Endodermal cell (in vitro differentiated cells): ENCODE measurements at regions not wholly inside any gene's neighbourhood (a gene's known extent, or its start where the extent isn't known, plus 50 kb on each side); places are given as distances from the start of the nearest gene placed in this dataset.

Experiments used
- DNase-seq: peaks from one replicate; pipeline ENCODE4 v3.0.0-alpha.2; 2017
- H3K27ac ChIP-seq: 2 replicates; pipeline ENCODE4 v1.5.1; 2013; ENCODE audit warnings: mild to moderate bottlenecking, low read depth, low read length, moderate library complexity
- H3K27me3 ChIP-seq: 2 replicates; pipeline ENCODE4 v1.6.1; 2013; ENCODE audit warnings: mild to moderate bottlenecking, low read length, moderate library complexity; ENCODE audit not compliant: insufficient read depth, control insufficient read depth, poor library complexity, severe bottlenecking
- H3K36me3 ChIP-seq: 2 replicates; pipeline ENCODE4 v1.7.0; 2013; ENCODE audit warnings: mild to moderate bottlenecking, low read length, moderate library complexity; ENCODE audit not compliant: control insufficient read depth, insufficient read depth
- H3K4me1 ChIP-seq: one replicate; pipeline ENCODE4 v1.7.0; 2013; ENCODE audit warnings: low read length; ENCODE audit not compliant: control insufficient read depth, insufficient read depth
- H3K4me3 ChIP-seq: 2 replicates; pipeline ENCODE4 v1.5.1; 2013; ENCODE audit warnings: mild to moderate bottlenecking, low read length, moderate library complexity
- H3K9ac ChIP-seq: 2 replicates; pipeline ENCODE4 v1.6.1; 2013; ENCODE audit warnings: mild to moderate bottlenecking, low read length, moderate library complexity; ENCODE audit not compliant: poor library complexity, severe bottlenecking; ENCODE audit errors: extremely low read depth
- H3K9me3 ChIP-seq: 2 replicates; pipeline ENCODE4 v1.6.1; 2013; ENCODE audit warnings: mild to moderate bottlenecking, low read length, moderate library complexity; ENCODE audit not compliant: control insufficient read depth
- H3K27ac Mint-ChIP-seq: 2 replicates; pipeline ENCODE4 v1.8.0; 2020; ENCODE audit warnings: mixed read lengths
- H3K27me3 Mint-ChIP-seq: 2 replicates; pipeline ENCODE4 v1.8.0; 2021; ENCODE audit warnings: mild to moderate bottlenecking, mixed read lengths; ENCODE audit not compliant: insufficient read depth
- H3K36me3 Mint-ChIP-seq: 2 replicates; pipeline ENCODE4 v1.8.0; 2020; ENCODE audit warnings: low read depth, mixed read lengths
- H3K4me1 Mint-ChIP-seq: 2 replicates; pipeline ENCODE4 v1.8.0; 2020; ENCODE audit warnings: mixed read lengths
- H3K4me3 Mint-ChIP-seq: 2 replicates; pipeline ENCODE4 v1.8.0; 2020; ENCODE audit warnings: mild to moderate bottlenecking, moderate library complexity, mixed read lengths
- H3K9me3 Mint-ChIP-seq: 2 replicates; pipeline ENCODE4 v1.8.0; 2020; ENCODE audit warnings: mild to moderate bottlenecking, mixed read lengths
- CTCF ChIP-seq: fragments of 200-600 bp; sonication (generic); conservative IDR thresholded peaks from 2 replicates; pipeline ENCODE4 v1.5.0; 2021; ENCODE audit warnings: antibody characterized with exemption, mild to moderate bottlenecking
- WGBS, 2 experiments: methylation state at CpG; one replicate each; pipeline versions ENCODE4 v1.1.5 to v1.1.7; 2013; ENCODE audit warnings: missing lambda C conversion rate in 2 of 2, mixed read lengths in 1 of 2; ENCODE audit not compliant: insufficient coverage in 1 of 2, insufficient read length in 1 of 2; 5-methylcytosine and 5-hydroxymethylcytosine counted together

GRCh38 chr19:29399804-29400203 lies 126.0 kb upstream of the VSTM2B start:
- Histone ChIP-seq H3K36me3 (no peaks in the 10 kb centered on the region), H3K4me1 (no peaks in the 10 kb centered on the region), H3K4me3 (no peak overlapping the region), H3K27ac (no peak overlapping the region), H3K9ac (no peak overlapping the region), H3K9me3 (no peaks in the 10 kb centered on the region), H3K27me3 (no peaks in the 10 kb centered on the region)
- no peak overlapping the region for H3K4me3 Mint-ChIP-seq
- no peak overlapping the region for H3K27ac Mint-ChIP-seq
- no peak for DNase-seq
- WGBS, 2 experiments: 66 to 68% methylated on average over 8 of the region's 8 CpGs
- no peaks in the 10 kb centered on the region for H3K36me3 Mint-ChIP-seq
- no peak for TF ChIP-seq CTCF
- H3K4me1 Mint-ChIP-seq: peaks cover 13% of the 10 kb centered on the region
- no peaks in the 10 kb centered on the region for H3K9me3 Mint-ChIP-seq
- peaks cover 10% of the 10 kb centered on the region for H3K27me3 Mint-ChIP-seq

GRCh38 chr19:29400917-29401711 lies 124.7 kb upstream of the VSTM2B start:
- H3K4me3 ChIP-seq: no peak overlapping the region
- 88 to 96% methylated on average over 8 to 23 of the region's 23 CpGs for WGBS, 2 experiments
- no peak overlapping the region for H3K27ac Mint-ChIP-seq
- TF ChIP-seq CTCF: no peak
- H3K27ac ChIP-seq: no peak overlapping the region
- H3K9me3 Mint-ChIP-seq: no peaks in the 10 kb centered on the region
- no peaks in the 10 kb centered on the region for H3K36me3 ChIP-seq
- no peak overlapping the region for H3K4me3 Mint-ChIP-seq
- H3K9ac ChIP-seq: no peak overlapping the region
- peaks cover 13% of the 10 kb centered on the region for H3K4me1 Mint-ChIP-seq
- DNase-seq: no peak
- H3K9me3 ChIP-seq: no peaks in the 10 kb centered on the region
- H3K27me3 Mint-ChIP-seq: peaks cover 15% of the 10 kb centered on the region
- no peaks in the 10 kb centered on the region for H3K4me1 ChIP-seq
- no peaks in the 10 kb centered on the region for H3K36me3 Mint-ChIP-seq
- H3K27me3 ChIP-seq: no peaks in the 10 kb centered on the region

- DNase-seq: no peak
- Histone ChIP-seq H3K9me3 (no peaks in the 10 kb centered on the region), H3K4me3 (no peak overlapping the region), H3K27me3 (no peaks in the 10 kb centered on the region), H3K36me3 (no peaks in the 10 kb centered on the region), H3K9ac (no peak overlapping the region), H3K27ac (no peak overlapping the region), H3K4me1 (no peaks in the 10 kb centered on the region)
- H3K9me3 Mint-ChIP-seq: no peaks in the 10 kb centered on the region
- peaks cover 9% of the 10 kb centered on the region for H3K4me1 Mint-ChIP-seq
- H3K27me3 Mint-ChIP-seq: peaks cover 15% of the 10 kb centered on the region
- H3K36me3 Mint-ChIP-seq: no peaks in the 10 kb centered on the region
- TF ChIP-seq CTCF: no peak
- H3K27ac Mint-ChIP-seq: no peak overlapping the region
- no peak overlapping the region for H3K4me3 Mint-ChIP-seq
- 86 to 92% methylated on average over 4 to 14 of the region's 14 CpGs for WGBS, 2 experiments
Observed at GRCh38 chr19:29401712-29402421, 123.9 kb upstream of the VSTM2B start.
